Midbrain (tissue), 1 donor: ENCODE measurements at regions not wholly inside any gene's neighbourhood (a gene's known extent, or its start where the extent isn't known, plus 50 kb on each side); places are given as distances from the start of the nearest gene placed in this dataset.
"Not testable (repeated sequence)": the region's sequence is repeated elsewhere in the genome, so short reads cannot be mapped to it uniquely, and the experiment has no call there.

Experiments used
- DNase-seq: peaks from one replicate; lab custom pipeline; 2025; lab: John Stamatoyannopoulos, UW

DNA sequence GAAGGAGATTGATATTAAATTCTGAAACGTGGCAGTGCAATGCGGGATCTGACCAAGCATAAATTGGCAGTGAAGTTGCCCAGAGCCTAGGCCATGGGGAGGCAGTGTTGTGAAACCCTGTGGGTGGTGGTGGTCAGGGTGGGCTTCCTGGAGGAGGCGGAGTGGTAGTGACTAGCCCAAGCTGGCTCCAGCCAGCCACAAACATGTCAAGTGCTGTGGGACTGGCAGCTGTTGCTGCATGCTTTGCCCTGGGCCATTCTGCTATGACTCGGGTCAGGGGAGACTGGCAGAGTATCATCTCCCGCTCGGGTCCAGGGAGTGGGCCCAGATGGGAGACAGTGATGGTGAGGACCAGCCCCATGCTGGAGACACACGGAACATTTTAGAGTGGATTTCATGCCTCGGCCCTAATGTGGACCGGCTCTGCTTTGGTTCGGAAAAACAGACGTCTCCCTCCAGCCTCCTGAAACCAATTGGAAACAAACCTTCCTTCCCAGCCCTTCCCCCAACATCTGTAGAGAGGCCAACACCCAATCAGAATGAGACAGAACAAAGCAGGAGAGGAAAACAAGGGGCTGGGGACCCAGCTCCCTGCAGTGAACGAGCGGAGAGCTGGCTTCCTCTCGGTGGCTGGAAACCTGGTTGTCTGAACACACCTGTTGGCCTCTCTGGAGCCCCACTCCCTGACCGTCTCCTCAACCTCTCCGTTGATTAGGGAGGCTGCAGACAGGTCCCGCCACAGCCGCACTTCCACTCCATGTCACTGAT is 58.2 kb downstream of the TMEM270 start:
- no peak for DNase-seq

DNA sequence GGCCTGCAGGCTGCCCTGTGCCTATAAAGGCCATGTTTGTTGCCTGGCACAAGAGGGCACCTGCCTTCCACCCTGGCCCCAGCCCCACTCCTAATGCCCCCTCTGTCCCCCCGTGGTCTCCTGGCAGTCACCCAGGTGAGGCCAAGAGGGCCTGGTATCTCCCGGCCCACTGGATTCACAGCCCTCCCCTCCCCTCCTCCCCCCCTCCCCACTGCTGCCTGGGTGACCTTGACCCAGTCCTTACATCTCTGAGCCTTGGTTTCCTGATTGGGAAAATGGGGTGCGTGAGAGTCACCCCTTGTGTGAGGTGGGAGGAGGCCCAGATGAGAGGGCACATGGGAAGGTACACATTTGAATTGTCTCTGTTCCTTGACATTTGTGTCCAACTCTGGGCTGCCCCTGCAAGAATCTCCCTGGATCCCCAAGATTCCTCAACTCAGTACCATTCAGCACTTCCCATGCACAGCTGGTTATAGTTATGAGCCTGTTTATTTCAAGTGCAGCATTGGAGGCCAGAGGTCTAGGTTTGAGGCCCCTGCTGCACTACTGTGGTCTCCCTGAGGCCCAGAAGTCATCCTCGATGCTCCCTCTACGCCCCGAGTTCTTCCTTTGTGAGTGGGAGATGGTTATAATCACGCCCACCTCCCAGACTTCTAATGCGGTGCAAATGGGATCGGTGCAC is 58.9 kb downstream of the TMEM270 start:
- no peak for DNase-seq

GRCh38 chr7:73920406-73921134 is 59.6 kb downstream of the TMEM270 start:
- no peak for DNase-seq

GRCh38 chr7:73921623-73922528 is 60.9 kb downstream of the TMEM270 start:
- DNase-seq: no peak

DNA sequence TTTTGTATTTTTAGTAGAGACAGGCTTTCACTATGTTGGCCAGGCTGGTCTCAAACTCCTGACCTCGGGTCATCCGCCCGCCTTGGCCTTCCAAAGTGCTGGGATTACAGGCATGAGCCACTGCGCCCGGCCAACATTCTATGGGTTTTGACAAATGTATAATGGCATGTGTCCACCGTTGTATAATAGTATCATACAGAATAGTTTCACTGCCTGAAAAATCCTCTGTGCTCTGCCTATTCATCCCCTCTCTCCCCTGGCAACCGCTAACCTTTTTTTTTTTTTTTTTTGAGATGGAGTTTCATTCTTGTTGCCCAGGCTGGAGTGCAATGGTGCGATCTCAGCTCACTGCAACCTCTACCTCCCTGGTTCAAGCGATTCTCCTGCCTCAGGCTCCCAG is 67.7 kb downstream of the TMEM270 start:
- DNase-seq: not testable (repeated sequence)

GRCh38 chr7:73931502-73931901 is 70.5 kb downstream of the TMEM270 start:
- no peak for DNase-seq

- DNase-seq: no peak
Observed at GRCh38 chr7:73932364-73932763, 71.4 kb downstream of the TMEM270 start.

DNA sequence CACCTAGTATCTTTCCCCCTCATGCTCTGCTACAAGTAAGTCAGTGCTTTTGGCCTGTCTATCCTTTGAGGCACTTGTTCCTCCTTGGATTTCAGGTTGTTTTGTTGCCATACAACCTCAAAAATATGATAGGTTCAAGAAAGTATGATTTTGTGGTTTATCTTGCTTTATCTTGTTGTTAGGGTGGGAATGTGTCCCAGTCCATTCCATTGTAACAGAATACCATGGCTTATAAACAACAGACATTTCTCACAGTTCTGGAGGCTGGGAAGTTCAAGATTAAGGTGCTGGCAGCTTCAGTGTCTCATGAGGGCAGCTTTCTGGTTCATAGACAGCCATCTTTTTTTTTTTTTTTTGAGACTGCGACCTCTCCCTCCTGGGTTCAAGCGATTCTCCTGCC is 72.1 kb downstream of the TMEM270 start:
- no peak for DNase-seq

DNA sequence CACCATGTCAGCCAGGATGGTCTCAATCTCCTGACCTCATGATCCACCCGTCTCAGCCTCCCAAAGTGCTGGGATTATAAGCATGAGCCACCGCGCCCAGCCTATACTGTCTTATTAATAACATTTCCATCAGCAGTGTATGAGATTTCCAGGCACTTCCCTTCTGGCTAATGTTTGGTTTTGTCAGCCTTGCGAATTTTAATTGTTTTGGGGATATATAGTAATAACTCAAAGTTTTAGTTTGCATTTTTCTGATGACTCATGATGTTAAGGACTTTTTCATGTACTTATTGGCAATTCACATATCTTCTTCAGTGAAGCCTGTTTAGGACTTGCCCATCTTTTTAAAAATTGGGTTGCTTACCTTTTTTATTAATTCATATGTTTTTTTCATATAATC is 76.0 kb downstream of the TMEM270 start:
- no peak for DNase-seq

- DNase-seq: not testable (repeated sequence)
Observed at GRCh38 chr7:73937650-73938049, 76.7 kb downstream of the TMEM270 start.

DNA sequence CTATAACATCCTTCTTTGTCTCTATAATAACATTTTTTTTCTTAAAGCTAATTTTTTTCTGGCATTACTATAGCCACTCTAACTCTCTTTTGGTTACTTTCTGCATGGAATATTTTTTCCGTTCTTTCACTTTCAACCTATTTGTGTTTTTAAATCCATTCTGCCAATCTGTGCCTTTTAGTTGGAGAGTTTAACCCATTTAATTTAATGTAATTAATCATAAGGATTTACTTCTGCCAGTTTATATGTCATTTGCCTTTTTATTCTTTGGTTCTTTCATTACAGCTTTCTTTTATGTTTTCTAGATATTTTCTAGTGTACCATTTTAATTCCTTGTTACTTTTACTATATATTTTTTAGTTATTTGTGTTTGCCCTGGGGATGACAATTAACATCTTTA is 78.6 kb downstream of the TMEM270 start:
- DNase-seq: no peak

GRCh38 chr7:73940701-73941238 is 79.8 kb downstream of the TMEM270 start:
- DNase-seq: no peak

GRCh38 chr7:73941836-73942551 is 81.0 kb downstream of the TMEM270 start:
- no peak for DNase-seq

- no peak for DNase-seq
Observed at GRCh38 chr7:73945022-73945421, 83.0 kb upstream of the ELN start.

DNA sequence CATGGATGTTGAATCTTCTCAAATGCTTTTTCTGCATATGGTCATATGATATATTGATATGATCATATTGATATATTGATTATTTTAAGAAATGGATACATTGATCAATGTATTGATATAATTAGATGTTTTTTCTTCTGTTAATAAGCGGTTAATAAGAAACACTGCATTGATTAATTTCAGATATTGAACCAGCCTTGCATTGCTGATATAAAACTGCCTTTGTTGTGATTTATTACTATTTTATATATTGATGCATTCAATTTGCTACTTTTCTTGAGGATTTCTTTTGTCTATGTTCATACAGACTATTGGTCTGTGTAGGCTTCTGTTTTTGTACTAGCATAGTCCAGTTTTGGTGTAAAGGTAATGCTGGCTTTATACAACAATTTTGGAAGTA is 79.7 kb upstream of the ELN start:
- no peak for DNase-seq

DNA sequence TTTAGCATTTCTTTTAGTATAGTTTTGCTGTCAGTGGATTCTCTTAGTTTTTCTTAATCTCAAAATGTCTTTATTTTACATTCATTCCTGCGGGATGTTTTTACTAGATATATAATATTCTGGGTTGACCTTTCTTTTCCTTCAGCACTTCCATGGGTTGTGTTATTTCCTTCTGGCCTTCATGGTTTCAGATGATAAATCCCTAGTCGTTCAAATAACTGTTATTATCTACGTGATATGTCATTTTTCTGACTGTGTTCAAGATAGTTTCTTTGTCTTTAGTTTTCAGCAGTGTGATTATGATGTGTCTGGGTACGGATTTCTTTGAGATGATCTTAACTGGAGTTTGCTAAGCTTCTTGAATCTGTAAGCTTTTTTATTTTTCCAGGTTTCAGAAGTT is 75.7 kb upstream of the ELN start:
- no peak for DNase-seq

DNA sequence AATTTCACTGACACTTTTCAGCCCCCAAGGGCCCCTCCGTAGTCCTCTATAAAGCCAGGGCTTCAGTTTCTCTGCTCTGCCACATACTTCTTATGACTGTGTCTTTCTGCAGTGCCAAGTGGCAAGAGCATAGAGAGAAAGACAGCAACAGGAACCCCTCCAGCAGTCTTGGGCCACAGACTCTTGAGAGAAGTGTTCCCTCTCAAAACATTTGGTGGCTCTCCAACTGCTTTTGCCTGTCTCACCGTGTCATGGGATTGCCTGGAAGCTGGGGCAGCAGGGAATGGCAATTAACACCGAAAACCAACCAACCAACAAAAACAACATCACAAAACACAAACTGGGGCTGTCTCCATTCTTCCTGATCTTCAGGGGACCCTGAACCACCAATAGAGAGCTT is 73.8 kb upstream of the ELN start:
- DNase-seq: peak; percentile 56

DNA sequence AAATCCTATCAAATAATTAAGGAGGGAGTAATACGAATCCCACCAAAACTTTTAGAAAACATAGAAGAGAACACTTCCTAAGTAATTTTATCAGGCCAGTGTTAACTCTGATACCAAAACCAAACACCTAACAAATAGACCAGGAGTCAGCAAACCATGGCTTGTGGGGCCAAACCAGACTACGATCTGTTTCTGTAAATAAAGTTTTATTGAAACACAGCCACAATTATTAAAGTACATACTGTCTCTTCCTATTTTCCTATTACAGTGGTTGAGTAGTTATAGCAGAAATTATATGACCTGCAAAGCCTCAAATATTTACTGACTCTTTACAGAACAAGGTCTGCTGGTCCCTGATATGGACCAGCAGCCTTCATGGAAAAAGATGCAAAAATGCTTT is 73.1 kb upstream of the ELN start:
- DNase-seq: no peak

DNA sequence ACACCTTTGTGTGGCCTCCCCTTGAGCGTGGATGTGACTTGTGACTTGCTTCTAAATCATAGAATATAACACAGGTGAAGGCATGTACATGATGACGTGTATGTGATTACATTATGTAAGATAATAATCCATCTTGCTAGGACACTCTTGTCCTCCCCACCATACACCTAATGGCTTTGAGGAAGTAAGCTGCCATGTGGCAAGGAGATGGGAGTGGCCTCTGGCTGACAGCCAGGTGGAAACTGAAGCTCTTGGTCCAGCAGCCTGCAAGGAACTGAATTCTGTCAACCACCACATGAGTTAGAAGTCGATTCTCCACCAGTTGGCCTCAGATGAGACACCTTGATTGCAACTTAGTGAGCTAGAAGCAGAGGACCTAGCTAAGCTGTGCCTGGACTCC is 67.4 kb upstream of the ELN start:
- no peak for DNase-seq

DNA sequence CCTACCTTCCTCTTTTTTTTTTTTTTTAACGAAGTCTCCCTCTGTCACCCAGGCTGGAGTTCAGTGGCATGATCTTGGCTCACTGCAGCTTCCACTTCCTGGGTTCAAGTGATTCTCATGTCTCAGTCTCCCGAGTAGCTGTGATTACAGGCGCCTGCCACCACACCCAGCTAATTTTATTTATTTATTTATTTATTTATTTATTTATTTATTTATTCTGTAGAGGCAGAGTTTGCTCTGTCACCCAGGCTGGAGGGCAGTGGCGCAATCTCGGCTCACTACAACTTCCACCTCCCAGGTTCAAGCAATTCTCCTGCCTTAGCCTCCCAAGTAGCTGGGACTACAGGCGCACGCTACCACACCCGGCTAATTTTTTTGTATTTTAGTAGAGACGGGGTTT is 66.0 kb upstream of the ELN start:
- not testable (repeated sequence) for DNase-seq

GRCh38 chr7:73963252-73963822 is 64.6 kb upstream of the ELN start:
- no peak for DNase-seq
